GM23248 (cell line): ENCODE measurements at regions not wholly inside any gene's neighbourhood (a gene's known extent, or its start where the extent isn't known, plus 50 kb on each side); places are given as distances from the start of the nearest gene placed in this dataset.

Experiments
- DNase-seq: peaks from one replicate; pipeline ENCODE4 v3.0.0-alpha.2; 2015
- H2AFZ ChIP-seq: fragments of 200-600 bp; sonication (generic); 2 replicates; pipeline ENCODE4 v1.6.1; 2016; ENCODE audit warnings: antibody characterized with exemption
- H3F3A ChIP-seq: fragments of 200-600 bp; sonication (generic); 2 replicates; pipeline ENCODE4 v1.6.1; 2016; ENCODE audit warnings: mild to moderate bottlenecking, antibody characterized with exemption, mixed run types; ENCODE audit not compliant: insufficient read depth
- H3K27ac ChIP-seq: fragments of 200-600 bp; sonication (generic); 2 replicates; pipeline ENCODE4 v1.5.1; 2016; ENCODE audit warnings: mild to moderate bottlenecking
- H3K27me3 ChIP-seq: fragments of 200-600 bp; sonication (generic); replicated peaks from 2 replicates; pipeline ENCODE4 v1.6.1; 2016; ENCODE audit warnings: mild to moderate bottlenecking; ENCODE audit not compliant: insufficient read depth
- H3K36me3 ChIP-seq: fragments of 200-600 bp; sonication (generic); 2 replicates; pipeline ENCODE4 v1.6.1; 2016; ENCODE audit warnings: low read depth, mild to moderate bottlenecking
- H3K4me1 ChIP-seq: fragments of 200-600 bp; sonication (generic); 2 replicates; pipeline ENCODE4 v1.6.1; 2016; ENCODE audit warnings: mild to moderate bottlenecking; ENCODE audit not compliant: insufficient read depth
- H3K4me2 ChIP-seq: fragments of 200-600 bp; sonication (generic); one replicate; pipeline ENCODE4 v1.6.1; 2016; ENCODE audit warnings: mild to moderate bottlenecking; ENCODE audit not compliant: unreplicated experiment
- H3K4me3 ChIP-seq: fragments of 200-600 bp; sonication (generic); 2 replicates; pipeline ENCODE4 v1.5.1; 2016; ENCODE audit warnings: mild to moderate bottlenecking
- H3K79me2 ChIP-seq: fragments of 200-600 bp; sonication (generic); 2 replicates; pipeline ENCODE4 v1.6.1; 2016; ENCODE audit warnings: mild to moderate bottlenecking; ENCODE audit not compliant: insufficient read depth
- H3K9ac ChIP-seq: fragments of 200-600 bp; sonication (generic); 2 replicates; pipeline ENCODE4 v1.6.1; 2016; ENCODE audit warnings: mild to moderate bottlenecking
- H3K9me2 ChIP-seq: fragments of 200-600 bp; sonication (generic); 2 replicates; pipeline ENCODE4 v1.6.1; 2016; ENCODE audit warnings: mixed run types, mild to moderate bottlenecking, moderate library complexity; ENCODE audit not compliant: insufficient read depth
- H3K9me3 ChIP-seq: fragments of 200-600 bp; sonication (generic); one replicate; pipeline ENCODE4 v1.6.1; 2017; ENCODE audit warnings: low read depth
- H4K20me1 ChIP-seq: fragments of 200-600 bp; sonication (generic); 2 replicates; pipeline ENCODE4 v1.6.0; 2016; ENCODE audit not compliant: insufficient read depth
- EZH2 ChIP-seq: fragments of 200-600 bp; sonication (generic); IDR thresholded peaks from 2 replicates; pipeline ENCODE4 v1.6.1; 2018; ENCODE audit warnings: antibody characterized with exemption, mild to moderate bottlenecking; ENCODE audit not compliant: insufficient read depth, poor library complexity, severe bottlenecking
- EZH2phosphoT487 ChIP-seq: fragments of 200-600 bp; sonication (generic); IDR thresholded peaks from 2 replicates; pipeline ENCODE4 v1.6.1; 2018; ENCODE audit warnings: antibody characterized with exemption, moderate library complexity, mild to moderate bottlenecking, low read depth; ENCODE audit not compliant: insufficient read depth
- WGBS, 2 experiments: methylation state at CpG; one replicate each; pipeline ENCODE4 v1.1.6; 2015 to 2017; ENCODE audit warnings: low lambda C conversion rate in 2 of 2, low coverage in 1 of 2; ENCODE audit errors: missing lambda C conversion rate in 2 of 2; 5-methylcytosine and 5-hydroxymethylcytosine counted together
- in situ Hi-C: fragments of 300-500 bp; cut with MboI; formaldehyde crosslinking; loops from 2 replicates; pipeline ENCODE4 v1.15.0; 2020

GRCh38 chr7:113775804-113776203, 143.0 kb downstream of the PPP1R3A start:
- Histone ChIP-seq H3K9ac (no peak overlapping the region), H3K27me3 (no peaks in the 10 kb centered on the region), H3K4me1 (no peaks in the 10 kb centered on the region), H4K20me1 (no peaks in the 10 kb centered on the region), H3K4me3 (no peak overlapping the region), H3K9me2 (no peaks in the 10 kb centered on the region), H3K36me3 (no peaks in the 10 kb centered on the region), H3K9me3 (no peaks in the 10 kb centered on the region), H2AFZ (no peak overlapping the region), H3K27ac (no peak overlapping the region), H3K4me2 (no peak overlapping the region), H3F3A (no peaks in the 10 kb centered on the region), H3K79me2 (no peaks in the 10 kb centered on the region)
- TF ChIP-seq EZH2phosphoT487 (no peak), EZH2 (no peak)
- no peak for DNase-seq
- 0 to 12% methylated on average over 1 of the region's 1 CpG for WGBS, 2 experiments
- in situ Hi-C loops, result no loop called here

- no peak overlapping the region for H3K4me2 ChIP-seq
- in situ Hi-C loops, result no loop called here
Measured at GRCh38 chr7:113775401-113775800, 143.4 kb downstream of the PPP1R3A start.

GRCh38 chr7:113774182-113774807, 144.5 kb downstream of the PPP1R3A start:
- no peaks in the 10 kb centered on the region for H4K20me1 ChIP-seq
- no peaks in the 10 kb centered on the region for H3F3A ChIP-seq
- no peaks in the 10 kb centered on the region for H3K36me3 ChIP-seq
- H3K79me2 ChIP-seq, result no peaks in the 10 kb centered on the region
- no peaks in the 10 kb centered on the region for H3K9me3 ChIP-seq
- 19 to 20% methylated on average over 3 of the region's 3 CpGs for WGBS, 2 experiments
- no peak overlapping the region for H3K9ac ChIP-seq
- no peak overlapping the region for H3K27ac ChIP-seq
- peak; percentile 70 for DNase-seq
- no peaks in the 10 kb centered on the region for H3K4me1 ChIP-seq
- in situ Hi-C loops, result no loop called here
- TF ChIP-seq EZH2phosphoT487 (no peak), EZH2 (no peak)
- no peaks in the 10 kb centered on the region for H3K9me2 ChIP-seq
- H3K4me2 ChIP-seq, result no peak overlapping the region
- H2AFZ ChIP-seq, result no peak overlapping the region
- H3K27me3 ChIP-seq, result no peaks in the 10 kb centered on the region
- no peak overlapping the region for H3K4me3 ChIP-seq

More at GRCh38 chr7:113775401-113775800, 143.4 kb downstream of the PPP1R3A start:
- Histone ChIP-seq H3K27ac (no peak overlapping the region), H4K20me1 (no peaks in the 10 kb centered on the region), H3K9ac (no peak overlapping the region), H2AFZ (no peak overlapping the region), H3F3A (no peaks in the 10 kb centered on the region), H3K4me1 (no peaks in the 10 kb centered on the region), H3K36me3 (no peaks in the 10 kb centered on the region), H3K79me2 (no peaks in the 10 kb centered on the region), H3K27me3 (no peaks in the 10 kb centered on the region), H3K9me3 (no peaks in the 10 kb centered on the region), H3K9me2 (no peaks in the 10 kb centered on the region), H3K4me3 (no peak overlapping the region)
- 4 to 12% methylated on average over 1 of the region's 1 CpG for WGBS, 2 experiments
- no peak for DNase-seq
- TF ChIP-seq EZH2, result no peak
- TF ChIP-seq EZH2phosphoT487, result no peak

- TF ChIP-seq EZH2phosphoT487, result no peak
- in situ Hi-C loops, result no loop called here
Measured at GRCh38 chr7:113770146-113770738, 148.6 kb downstream of the PPP1R3A start.

More at GRCh38 chr7:113770146-113770738, 148.6 kb downstream of the PPP1R3A start:
- DNase-seq, result no peak
- Histone ChIP-seq H3K9ac (no peak overlapping the region), H3K4me1 (no peaks in the 10 kb centered on the region), H3K4me2 (no peak overlapping the region), H3K36me3 (no peaks in the 10 kb centered on the region), H3K9me2 (no peaks in the 10 kb centered on the region), H4K20me1 (no peaks in the 10 kb centered on the region), H3F3A (no peaks in the 10 kb centered on the region), H2AFZ (no peak overlapping the region), H3K9me3 (no peaks in the 10 kb centered on the region), H3K4me3 (no peak overlapping the region), H3K27ac (no peak overlapping the region), H3K79me2 (no peaks in the 10 kb centered on the region), H3K27me3 (no peaks in the 10 kb centered on the region)
- 38 to 44% methylated on average over 12 of the region's 12 CpGs for WGBS, 2 experiments
